Activated CD8-positive, alpha-beta T cell treated with anti-CD3 and anti-CD28 coated beads for 36 hours (primary cell): ENCODE measurements at regions not wholly inside any gene's neighbourhood (a gene's known extent, or its start where the extent isn't known, plus 50 kb on each side); places are given as distances from the start of the nearest gene placed in this dataset.

Experiments
- ATAC-seq: fragments of 200-7000 bp; cut with Tn5 transposase; one replicate; pipeline ENCODE4 v1.10.0; 2021; ENCODE audit warnings: mild to moderate bottlenecking, moderate library complexity
- CTCF ChIA-PET: fragments of 350-600 bp; sonication (Branson Sonifier 250); formaldehyde crosslinking; loops from one replicate; lab custom pipeline; 2021; ENCODE audit warnings: antibody characterized with exemption; lab: Charles Lee
- POLR2A ChIA-PET: fragments of 350-600 bp; sonication (Branson Sonifier 250); formaldehyde crosslinking; loops from one replicate; lab custom pipeline; 2021; ENCODE audit warnings: antibody characterized with exemption; lab: Charles Lee
- DNase-seq: peaks from one replicate; pipeline ENCODE4 v3.0.0-alpha.2; 2020
- H3K27ac Mint-ChIP-seq: one replicate; pipeline ENCODE4 v1.8.0; 2021; ENCODE audit warnings: mild to moderate bottlenecking, mixed read lengths
- H3K27me3 Mint-ChIP-seq: one replicate; pipeline ENCODE4 v1.8.0; 2021; ENCODE audit warnings: mixed read lengths
- H3K36me3 Mint-ChIP-seq: one replicate; pipeline ENCODE4 v1.8.0; 2021; ENCODE audit warnings: low read depth, mixed read lengths
- H3K4me1 Mint-ChIP-seq: one replicate; pipeline ENCODE4 v1.8.0; 2021; ENCODE audit warnings: low read depth, mixed read lengths
- H3K4me3 Mint-ChIP-seq: one replicate; pipeline ENCODE4 v1.8.0; 2021; ENCODE audit warnings: mild to moderate bottlenecking, moderate library complexity, mixed read lengths
- H3K9me3 Mint-ChIP-seq: one replicate; pipeline ENCODE4 v1.8.0; 2021; ENCODE audit warnings: mixed read lengths
- intact Hi-C: fragments of 100-400 bp; cut with micrococcal nuclease; formaldehyde crosslinking; loops from one replicate; pipeline ENCODE4 v1.10.0; 2022
- TF ChIP-seq, protein P1 (sequence below): fragments of 200-600 bp; IDR thresholded peaks from one replicate; pipeline ENCODE4 v1.8.0; 2022; ENCODE audit warnings: antibody characterized with exemption, mild to moderate bottlenecking

DNA sequence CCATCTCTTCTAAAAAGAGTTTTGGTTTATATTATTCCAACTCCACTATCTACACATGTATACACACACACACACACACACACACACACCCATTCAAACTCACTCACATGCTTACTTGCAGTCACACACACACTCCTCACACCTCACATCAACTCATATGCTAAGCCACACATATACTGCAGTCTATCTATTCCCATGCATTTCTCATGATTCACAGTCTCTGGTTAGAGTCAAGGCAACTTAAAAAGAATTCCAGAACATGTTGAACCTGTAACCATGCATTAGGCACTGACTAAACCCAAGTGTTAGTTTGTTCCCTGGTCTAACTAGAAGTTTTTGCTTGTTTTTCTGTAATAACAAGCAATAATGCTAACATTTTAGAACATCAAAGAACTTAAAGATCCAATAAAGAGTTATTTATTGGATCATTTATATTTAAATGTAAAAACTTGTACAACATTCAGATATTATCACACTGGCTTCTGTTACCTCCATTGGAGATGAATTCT is 931.1 kb downstream of the PLA2G4A start:
- POLR2A ChIA-PET, result no interaction called here
- TF ChIP-seq, protein P1, sequence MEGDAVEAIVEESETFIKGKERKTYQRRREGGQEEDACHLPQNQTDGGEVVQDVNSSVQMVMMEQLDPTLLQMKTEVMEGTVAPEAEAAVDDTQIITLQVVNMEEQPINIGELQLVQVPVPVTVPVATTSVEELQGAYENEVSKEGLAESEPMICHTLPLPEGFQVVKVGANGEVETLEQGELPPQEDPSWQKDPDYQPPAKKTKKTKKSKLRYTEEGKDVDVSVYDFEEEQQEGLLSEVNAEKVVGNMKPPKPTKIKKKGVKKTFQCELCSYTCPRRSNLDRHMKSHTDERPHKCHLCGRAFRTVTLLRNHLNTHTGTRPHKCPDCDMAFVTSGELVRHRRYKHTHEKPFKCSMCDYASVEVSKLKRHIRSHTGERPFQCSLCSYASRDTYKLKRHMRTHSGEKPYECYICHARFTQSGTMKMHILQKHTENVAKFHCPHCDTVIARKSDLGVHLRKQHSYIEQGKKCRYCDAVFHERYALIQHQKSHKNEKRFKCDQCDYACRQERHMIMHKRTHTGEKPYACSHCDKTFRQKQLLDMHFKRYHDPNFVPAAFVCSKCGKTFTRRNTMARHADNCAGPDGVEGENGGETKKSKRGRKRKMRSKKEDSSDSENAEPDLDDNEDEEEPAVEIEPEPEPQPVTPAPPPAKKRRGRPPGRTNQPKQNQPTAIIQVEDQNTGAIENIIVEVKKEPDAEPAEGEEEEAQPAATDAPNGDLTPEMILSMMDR, result no peak
- Mint-ChIP-seq H3K27me3 (no peaks in the 10 kb centered on the region), H3K27ac (no peak overlapping the region), H3K4me3 (no peak overlapping the region), H3K9me3 (no peaks in the 10 kb centered on the region), H3K4me1 (no peaks in the 10 kb centered on the region), H3K36me3 (no peaks in the 10 kb centered on the region)
- intact Hi-C loops, result no loop called here
- CTCF ChIA-PET, result no interaction called here
- ATAC-seq, result no peak
- no peak for DNase-seq

DNA sequence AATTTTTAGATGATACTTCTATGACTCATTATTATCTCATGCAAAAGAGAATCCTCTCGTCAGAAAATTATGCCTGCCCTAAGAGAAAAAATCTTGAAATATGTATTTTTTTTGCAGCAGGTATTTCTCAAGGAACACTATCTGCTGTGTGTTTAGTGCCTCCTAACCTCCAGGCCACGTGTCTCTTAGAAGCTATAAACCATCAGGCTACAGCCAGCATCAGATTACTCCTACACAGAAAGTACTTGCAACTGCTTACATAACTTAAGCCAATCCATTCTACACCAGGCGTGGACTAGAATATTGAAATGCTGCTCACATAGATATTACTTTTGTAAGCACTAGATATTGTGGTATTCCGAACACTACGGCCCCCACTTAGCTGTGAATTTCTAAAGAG is 933.4 kb downstream of the PLA2G4A start:
- Mint-ChIP-seq H3K9me3 (no peaks in the 10 kb centered on the region), H3K27me3 (no peaks in the 10 kb centered on the region), H3K36me3 (no peaks in the 10 kb centered on the region), H3K4me1 (no peaks in the 10 kb centered on the region), H3K27ac (no peak overlapping the region), H3K4me3 (no peak overlapping the region)
- ChIA-PET CTCF (no interaction called here), POLR2A (no interaction called here)
- TF ChIP-seq, protein P1, result no peak
- intact Hi-C loops, result no loop called here
- ATAC-seq (no peak), DNase-seq (no peak)

DNA sequence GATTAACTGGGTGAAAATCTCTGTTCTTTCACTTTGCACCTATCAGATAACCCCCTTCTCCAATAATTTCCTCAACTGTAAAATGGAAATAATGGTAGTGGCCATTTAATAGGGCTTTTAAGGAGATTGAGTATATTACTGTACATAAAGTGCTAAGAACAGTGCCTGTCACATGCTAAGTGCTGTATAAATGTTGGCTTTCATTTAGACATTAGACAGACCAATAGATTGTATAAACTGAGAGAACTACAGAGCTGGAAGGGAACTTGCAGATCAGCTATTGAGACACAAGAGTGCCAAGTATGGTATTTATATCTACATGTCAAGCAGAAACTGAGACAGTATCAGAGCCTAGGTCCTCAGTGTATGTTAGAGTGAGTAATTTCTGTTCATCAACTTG is 934.7 kb downstream of the PLA2G4A start:
- Mint-ChIP-seq H3K4me1 (no peaks in the 10 kb centered on the region), H3K27ac (no peak overlapping the region), H3K4me3 (no peak overlapping the region), H3K9me3 (no peaks in the 10 kb centered on the region), H3K36me3 (no peaks in the 10 kb centered on the region), H3K27me3 (no peaks in the 10 kb centered on the region)
- DNase-seq (no peak), ATAC-seq (no peak)
- ChIA-PET CTCF (no interaction called here), POLR2A (no interaction called here)
- intact Hi-C loops, result no loop called here
- TF ChIP-seq, protein P1, result no peak

DNA sequence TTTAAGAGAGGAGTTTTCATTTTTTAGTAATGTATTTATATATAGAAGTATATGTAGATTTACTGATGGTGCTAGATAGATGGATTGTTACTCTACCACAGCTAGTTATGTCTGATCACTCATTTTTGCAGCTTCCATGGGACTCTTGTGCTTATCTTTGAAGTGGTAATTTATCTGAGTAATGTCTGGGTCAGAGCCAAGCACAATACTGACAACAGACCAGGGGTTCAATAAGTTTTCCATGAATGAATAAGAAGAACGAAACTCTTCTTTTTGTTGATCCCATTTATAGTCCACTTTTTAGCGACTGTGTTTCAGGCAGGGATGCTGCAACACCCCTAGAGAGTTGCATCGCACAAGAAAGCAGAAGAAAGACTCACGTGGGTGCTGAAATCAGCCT is 935.2 kb downstream of the PLA2G4A start:
- Mint-ChIP-seq H3K4me1 (no peaks in the 10 kb centered on the region), H3K27me3 (no peaks in the 10 kb centered on the region), H3K27ac (no peak overlapping the region), H3K9me3 (no peaks in the 10 kb centered on the region), H3K36me3 (no peaks in the 10 kb centered on the region), H3K4me3 (no peak overlapping the region)
- CTCF ChIA-PET, result no interaction called here
- DNase-seq (no peak), ATAC-seq (no peak)
- intact Hi-C loops, result no loop called here
- POLR2A ChIA-PET, result no interaction called here
- TF ChIP-seq, protein P1, result no peak

DNA sequence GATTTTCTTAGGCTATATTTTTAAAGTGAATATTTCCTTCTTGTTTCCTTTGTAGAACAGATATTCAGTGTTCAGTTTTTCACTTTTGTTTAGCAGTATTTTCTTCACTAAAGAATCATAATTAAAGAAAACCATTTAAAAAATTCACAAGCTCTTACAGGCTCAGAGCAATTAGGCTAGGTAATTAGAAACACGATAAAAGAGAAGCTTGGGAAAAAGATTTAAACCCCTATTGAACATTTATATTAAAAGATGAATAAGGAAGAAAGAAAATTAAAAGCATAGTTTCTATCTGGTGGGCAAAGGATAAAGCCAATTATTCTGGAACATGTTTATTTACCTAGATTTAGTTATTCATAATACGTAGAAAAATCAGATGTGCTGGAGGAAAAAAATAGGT is 942.6 kb downstream of the PLA2G4A start:
- intact Hi-C loops, result no loop called here
- H3K27me3 Mint-ChIP-seq, result no peaks in the 10 kb centered on the region
- DNase-seq (no peak), ATAC-seq (no peak)
- ChIA-PET CTCF (no interaction called here), POLR2A (no interaction called here)
- TF ChIP-seq, protein P1, result no peak
- H3K27ac Mint-ChIP-seq, result no peak overlapping the region
- no peak overlapping the region for H3K4me3 Mint-ChIP-seq
- no peaks in the 10 kb centered on the region for H3K4me1 Mint-ChIP-seq
- H3K9me3 Mint-ChIP-seq, result no peaks in the 10 kb centered on the region
- no peaks in the 10 kb centered on the region for H3K36me3 Mint-ChIP-seq
